MM.1S (cell line): ENCODE measurements at regions not wholly inside any gene's neighbourhood (a gene's known extent, or its start where the extent isn't known, plus 50 kb on each side); places are given as distances from the start of the nearest gene placed in this dataset.

Experiments used
- EZH2 ChIP-seq: fragments of 300-600 bp; sonication (generic); optimal IDR thresholded peaks from 2 replicates; pipeline ENCODE3; 2017; ENCODE audit warnings: low read depth, mild to moderate bottlenecking, antibody characterized with exemption, low read length, mixed read lengths
- EZH2phosphoT487 ChIP-seq: fragments of 300-600 bp; sonication (generic); IDR thresholded peaks from 2 replicates; pipeline ENCODE4 v1.6.1; 2018; ENCODE audit warnings: antibody characterized with exemption, low read length
- TF ChIP-seq, protein P1 (sequence below): fragments of 300-600 bp; sonication (generic); IDR thresholded peaks from 2 replicates; pipeline ENCODE4 v1.5.1; 2016; ENCODE audit warnings: antibody characterized with exemption, low read length, mixed read lengths

DNA sequence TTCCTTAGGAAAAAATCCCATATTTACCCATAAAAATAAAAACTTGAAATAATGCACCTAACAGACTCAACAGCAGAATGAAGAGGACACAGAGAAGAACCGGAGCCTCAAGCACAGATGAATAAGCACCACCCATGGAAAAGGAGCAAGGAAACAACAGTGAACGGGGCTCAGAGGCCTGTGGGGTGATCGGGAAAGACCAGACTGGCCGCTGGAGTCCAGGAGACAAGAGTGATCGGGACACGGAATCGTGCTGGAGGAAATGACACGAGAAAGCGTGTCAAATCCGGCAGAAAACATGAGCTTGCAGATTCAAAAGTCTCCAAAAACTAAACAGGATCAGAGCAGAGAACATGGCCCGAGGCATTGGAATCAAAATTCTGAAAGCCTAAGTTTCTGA, 448.0 kb upstream of the SALL3 start:
- TF ChIP-seq, protein P1, sequence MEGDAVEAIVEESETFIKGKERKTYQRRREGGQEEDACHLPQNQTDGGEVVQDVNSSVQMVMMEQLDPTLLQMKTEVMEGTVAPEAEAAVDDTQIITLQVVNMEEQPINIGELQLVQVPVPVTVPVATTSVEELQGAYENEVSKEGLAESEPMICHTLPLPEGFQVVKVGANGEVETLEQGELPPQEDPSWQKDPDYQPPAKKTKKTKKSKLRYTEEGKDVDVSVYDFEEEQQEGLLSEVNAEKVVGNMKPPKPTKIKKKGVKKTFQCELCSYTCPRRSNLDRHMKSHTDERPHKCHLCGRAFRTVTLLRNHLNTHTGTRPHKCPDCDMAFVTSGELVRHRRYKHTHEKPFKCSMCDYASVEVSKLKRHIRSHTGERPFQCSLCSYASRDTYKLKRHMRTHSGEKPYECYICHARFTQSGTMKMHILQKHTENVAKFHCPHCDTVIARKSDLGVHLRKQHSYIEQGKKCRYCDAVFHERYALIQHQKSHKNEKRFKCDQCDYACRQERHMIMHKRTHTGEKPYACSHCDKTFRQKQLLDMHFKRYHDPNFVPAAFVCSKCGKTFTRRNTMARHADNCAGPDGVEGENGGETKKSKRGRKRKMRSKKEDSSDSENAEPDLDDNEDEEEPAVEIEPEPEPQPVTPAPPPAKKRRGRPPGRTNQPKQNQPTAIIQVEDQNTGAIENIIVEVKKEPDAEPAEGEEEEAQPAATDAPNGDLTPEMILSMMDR = no peak
- no peak for TF ChIP-seq EZH2phosphoT487
- TF ChIP-seq EZH2 = no peak
